ENCODE measurements at regions not wholly inside any gene's neighbourhood (a gene's known extent, or its start where the extent isn't known, plus 50 kb on each side); places are given as distances from the start of the nearest gene placed in this dataset.
"Not testable (repeated sequence)": the region's sequence is repeated elsewhere in the genome, so short reads cannot be mapped to it uniquely, and the experiment has no call there.

GRCh38 chr3:82110721-82111120 is 349.3 kb upstream of the GBE1 start:
- intact Hi-C loops (cut with micrococcal nuclease) = not testable (repeated sequence)

- intact Hi-C loops (cut with micrococcal nuclease) = no loop called here
These were observed 341.8 kb upstream of the GBE1 start for GRCh38 chr3:82103241-82103640.

DNA sequence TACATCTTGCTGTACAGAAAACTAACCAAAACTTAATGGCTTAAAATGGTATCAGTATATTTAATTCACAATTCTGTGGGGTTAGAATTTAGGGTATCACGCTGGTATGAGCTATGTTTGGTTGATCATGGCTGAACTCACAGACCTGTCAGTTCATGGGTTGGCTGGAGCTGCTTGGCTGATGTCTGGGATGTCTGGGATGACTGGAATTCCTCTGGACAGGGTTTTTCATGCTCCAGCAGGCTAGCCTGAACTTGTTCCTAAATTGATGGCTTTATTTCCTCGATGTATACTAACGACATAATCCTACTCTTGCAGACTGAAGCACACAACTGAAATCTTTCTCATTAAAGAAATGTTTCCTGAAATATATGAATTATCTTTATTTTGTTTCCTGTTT is 338.9 kb upstream of the GBE1 start:
- intact Hi-C loops (cut with micrococcal nuclease) = no loop called here

DNA sequence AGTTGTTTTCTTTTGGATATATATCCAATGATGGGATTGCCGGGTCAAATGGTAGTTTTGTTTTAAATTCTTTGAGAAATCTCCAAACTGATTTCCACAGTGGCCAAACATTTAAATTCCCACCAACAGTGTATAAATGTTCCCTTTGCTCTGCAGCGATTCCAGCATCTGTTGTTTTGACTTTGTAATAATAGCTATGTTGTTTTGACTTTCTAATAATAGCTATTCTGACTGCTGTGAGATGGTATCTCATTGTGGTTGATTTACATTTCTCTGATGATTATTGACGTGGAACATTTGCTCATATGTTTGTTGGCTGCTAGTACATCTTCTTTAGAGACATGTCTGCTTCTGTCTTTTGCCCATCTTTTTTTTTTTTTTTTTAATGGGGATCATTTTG is 332.2 kb upstream of the GBE1 start:
- intact Hi-C loops (cut with micrococcal nuclease) = no loop called here

DNA sequence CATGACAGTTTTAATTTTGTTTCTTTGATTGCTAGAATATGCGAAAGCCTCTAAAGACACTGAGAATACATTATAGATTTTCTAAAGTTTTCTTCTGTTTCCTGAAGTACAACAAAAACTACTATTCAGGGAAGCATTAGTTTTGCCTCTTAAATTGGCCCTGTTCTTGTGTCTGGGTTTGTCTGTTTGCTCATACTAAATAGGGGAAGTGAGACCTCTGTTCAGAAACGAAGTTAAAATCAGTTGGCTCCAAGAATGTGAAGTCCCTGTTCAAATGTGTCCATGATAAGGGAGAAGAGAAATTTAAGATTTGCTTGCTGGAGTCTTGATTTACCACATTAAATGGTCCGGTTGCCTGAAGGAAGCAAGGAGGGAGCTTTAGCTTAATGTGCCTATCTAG is 327.3 kb upstream of the GBE1 start:
- intact Hi-C loops (cut with micrococcal nuclease) = no loop called here

- intact Hi-C loops (cut with micrococcal nuclease) = no loop called here
These were observed 326.5 kb upstream of the GBE1 start for GRCh38 chr3:82087958-82088357.

- intact Hi-C loops (cut with micrococcal nuclease) = no loop called here
These were observed 324.5 kb upstream of the GBE1 start for GRCh38 chr3:82085851-82086475.

DNA sequence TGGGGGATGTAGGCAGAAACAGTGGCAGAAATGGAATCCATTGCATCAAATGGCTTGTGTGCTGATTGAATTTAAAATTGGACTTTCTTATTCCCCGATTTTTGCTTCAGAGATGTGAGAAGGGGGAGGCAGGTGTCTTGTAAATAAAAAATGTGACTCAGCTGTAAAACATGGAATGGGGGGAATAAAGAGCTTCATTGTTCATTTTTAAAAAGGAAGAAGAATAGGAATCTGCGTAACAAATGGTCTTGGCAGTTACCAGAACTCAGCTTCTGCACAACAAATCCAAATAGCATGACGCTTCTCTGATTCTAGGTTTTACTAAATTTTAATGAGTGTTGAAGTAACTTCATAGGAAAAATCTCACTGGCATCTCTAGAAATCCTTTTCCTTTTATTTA is 323.9 kb upstream of the GBE1 start:
- intact Hi-C loops (cut with micrococcal nuclease) = no loop called here

DNA sequence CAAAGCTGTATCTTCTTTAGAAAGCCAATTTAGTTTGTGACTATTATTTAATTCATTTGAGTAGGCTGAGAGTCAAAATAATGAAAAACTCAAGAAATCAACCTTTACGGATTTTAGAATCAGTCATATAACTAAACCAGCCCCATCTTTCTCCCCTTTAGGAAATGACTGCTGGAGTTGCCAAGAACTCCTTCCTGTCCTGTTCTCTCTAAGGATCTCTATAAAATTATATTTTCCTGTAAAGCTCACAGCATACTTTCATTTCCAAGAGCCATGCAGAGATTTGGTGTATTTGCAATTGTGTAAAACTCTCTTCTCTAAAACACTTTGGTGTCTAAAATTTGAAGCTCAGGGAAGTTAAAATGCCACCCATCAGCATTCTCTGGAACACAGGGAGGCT is 323.4 kb upstream of the GBE1 start:
- intact Hi-C loops (cut with micrococcal nuclease) = no loop called here

DNA sequence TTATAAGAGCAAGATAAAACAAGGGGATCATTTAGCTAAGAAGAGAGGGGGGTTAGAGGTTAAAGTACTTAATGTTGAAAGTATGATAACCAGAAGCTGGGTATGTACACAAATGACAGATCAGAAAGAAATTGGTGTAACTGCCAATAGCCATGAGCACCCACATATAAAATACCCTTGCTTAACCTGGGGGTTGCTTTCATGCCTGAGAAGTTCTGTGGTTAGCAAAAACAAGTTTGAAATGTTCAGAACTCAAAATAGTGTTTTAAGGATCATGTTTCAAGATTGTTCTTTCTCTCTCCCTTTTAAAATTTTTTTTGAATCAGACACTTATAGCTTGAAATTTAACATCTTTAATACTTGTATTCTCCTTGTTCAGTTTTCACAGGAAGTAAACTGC is 321.4 kb upstream of the GBE1 start:
- intact Hi-C loops (cut with micrococcal nuclease) = no loop called here

DNA sequence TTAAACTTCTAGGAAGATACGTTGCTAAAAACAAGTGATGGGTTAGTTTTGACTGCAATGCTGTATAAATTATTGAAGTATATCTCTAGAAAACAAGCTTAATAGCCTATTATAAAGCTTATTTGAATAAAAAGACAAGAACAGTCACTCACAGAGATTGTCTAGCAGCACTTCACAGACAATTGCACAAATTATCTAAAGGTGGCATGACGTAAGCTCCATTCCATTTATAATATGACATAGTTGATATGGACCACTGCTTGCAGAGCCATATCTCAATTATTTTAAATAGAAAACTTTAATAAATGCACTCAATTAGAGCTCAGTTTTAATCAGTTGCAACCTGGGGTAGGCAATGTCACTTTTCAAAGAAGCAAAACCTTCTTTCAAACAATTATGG is 319.9 kb upstream of the GBE1 start:
- intact Hi-C loops (cut with micrococcal nuclease) = no loop called here

GRCh38 chr3:82080792-82081191 is 319.3 kb upstream of the GBE1 start:
- intact Hi-C loops (cut with micrococcal nuclease) = no loop called here

DNA sequence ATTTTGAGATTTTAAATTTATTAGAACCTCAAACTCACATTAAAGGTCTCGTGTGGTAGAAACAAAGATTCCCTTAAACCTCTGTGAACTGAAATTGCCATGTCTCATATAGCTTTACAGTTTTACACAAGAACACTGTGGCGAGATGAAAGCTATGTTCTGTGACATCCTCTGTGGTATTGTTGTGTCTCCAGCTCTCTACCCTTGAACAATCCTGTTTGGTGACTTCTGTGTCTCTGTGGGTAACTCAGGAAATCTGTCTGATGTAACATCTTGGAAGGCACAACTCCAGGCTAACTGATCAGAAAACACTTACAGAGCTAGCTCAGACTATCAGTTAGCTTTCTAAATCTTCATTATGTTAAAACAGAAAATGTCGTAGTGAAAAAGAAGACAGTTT is 318.8 kb upstream of the GBE1 start:
- intact Hi-C loops (cut with micrococcal nuclease) = no loop called here

DNA sequence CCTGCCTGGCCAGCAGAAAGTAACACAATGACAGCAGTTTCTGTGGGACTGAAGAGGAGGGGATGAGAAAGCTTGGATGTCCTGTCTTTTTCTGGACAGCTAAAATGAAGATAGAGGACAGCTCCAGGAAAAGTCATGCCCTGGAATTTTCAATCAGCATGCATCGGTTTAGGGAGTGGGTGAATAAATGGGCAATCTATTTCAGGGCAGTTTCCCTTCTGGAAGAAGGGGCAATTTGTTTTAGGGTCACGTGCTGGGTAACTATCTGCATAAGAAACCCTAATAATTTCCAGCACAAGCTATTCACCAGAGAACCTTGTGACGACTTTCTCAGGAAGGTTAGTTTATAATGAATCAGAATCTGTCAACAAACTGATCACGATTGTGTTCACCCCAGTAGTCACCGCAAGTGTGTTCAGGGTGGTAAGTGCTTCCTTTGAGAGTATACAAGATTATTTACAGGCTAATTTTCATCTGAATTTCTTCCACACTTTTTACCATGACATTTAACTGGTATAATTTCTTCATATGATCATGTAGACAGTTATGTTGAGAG is 318.0 kb upstream of the GBE1 start:
- intact Hi-C loops (cut with micrococcal nuclease) = no loop called here

DNA sequence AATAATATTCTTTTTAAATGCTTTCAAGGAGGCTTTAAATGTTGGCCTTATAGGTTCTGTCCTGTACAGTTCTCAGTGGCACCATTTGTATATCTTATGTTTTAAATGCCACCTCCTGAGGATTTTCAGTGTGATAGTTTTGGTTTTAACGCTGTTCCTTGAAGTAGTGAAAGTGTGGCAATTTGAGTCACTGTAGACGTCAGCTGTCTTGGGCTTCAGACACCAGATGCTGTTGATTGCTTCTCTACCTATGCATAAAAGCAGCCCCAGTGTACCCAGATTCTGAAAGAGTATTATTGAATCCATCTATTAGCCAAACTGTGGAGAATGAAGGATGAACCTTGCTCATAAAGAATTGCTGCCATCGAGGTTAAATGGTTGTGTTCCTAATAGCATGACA is 316.8 kb upstream of the GBE1 start:
- intact Hi-C loops (cut with micrococcal nuclease) = no loop called here

DNA sequence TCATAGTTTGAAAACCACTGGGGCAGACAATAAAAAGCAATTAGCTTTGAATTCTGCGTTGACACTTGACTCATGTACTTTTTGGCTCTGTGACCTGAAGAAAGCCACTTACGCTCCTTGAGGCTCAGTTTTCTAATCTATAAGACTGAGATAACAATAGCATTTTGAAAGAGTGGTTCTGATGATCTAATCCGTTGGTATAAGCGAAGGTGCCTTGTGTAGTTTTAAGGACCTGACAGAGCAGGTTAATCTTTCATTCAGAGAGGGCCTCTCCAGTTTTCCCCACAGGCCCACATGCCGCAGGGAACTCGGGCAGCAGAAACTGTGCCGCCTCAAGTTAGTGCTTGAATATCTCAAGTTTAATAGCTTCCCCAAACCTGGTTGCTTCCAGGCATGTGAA is 306.0 kb upstream of the GBE1 start:
- intact Hi-C loops (cut with micrococcal nuclease) = no loop called here

DNA sequence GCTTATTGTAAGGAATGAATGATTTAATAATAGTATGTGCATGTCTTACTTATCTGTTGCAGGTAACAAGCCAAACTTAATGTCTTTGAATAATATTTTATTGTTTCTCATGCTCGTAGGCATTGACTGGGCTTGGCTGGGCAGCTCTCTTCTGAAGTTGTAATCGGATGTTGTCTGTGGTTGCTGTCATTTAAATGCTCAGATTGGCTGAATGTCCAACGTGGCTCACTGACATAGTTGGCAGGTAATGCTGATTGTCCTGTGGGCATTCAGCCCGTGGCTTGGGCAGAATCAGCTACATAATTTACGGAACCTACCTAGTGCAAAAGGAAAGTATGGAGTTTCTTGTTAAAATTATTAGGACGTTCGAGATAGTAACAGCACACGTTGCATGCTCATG is 297.4 kb upstream of the GBE1 start:
- intact Hi-C loops (cut with micrococcal nuclease) = no loop called here

DNA sequence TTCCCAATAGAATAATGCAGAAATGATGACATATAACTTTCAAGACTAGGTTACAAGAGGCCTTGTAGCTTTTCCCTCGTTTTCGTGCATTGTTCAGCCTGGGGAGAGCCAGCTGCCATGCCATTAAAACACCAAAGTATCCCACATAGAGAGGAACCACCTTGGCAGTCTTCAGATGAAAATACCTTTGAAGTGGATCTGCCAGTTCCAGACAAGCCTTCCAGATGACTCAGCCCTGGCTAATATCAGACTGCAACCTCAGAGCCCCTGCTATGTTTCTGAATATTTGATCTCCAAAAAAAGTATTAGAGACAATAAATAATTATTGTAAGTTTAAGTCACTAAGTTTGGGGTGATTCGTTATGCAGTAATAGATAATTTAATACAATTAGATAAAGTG is 294.3 kb upstream of the GBE1 start:
- intact Hi-C loops (cut with micrococcal nuclease) = no loop called here

GRCh38 chr3:82054849-82055248 is 293.4 kb upstream of the GBE1 start:
- intact Hi-C loops (cut with micrococcal nuclease) = no loop called here

- intact Hi-C loops (cut with micrococcal nuclease) = no loop called here
These were observed 291.8 kb upstream of the GBE1 start for GRCh38 chr3:82053236-82053635.

DNA sequence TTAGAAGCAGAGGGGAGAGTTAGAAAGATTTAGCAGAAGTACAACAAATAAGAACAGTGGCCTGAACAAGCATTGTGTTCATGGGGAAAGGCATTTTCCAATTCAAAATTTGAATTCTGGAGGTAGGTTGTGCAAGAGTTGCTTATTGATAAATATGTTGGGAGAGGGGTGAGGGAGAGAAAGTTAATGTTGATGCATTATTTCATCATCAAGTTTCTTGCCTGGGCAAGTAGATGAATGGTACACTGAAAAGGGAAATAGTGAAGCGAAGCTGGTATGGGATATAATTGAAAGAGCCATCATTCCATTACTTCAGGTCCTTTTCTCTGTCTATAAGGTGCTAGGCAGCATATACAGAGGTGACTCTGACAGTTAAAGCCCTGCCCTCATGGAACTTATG is 288.9 kb upstream of the GBE1 start:
- intact Hi-C loops (cut with micrococcal nuclease) = no loop called here

- intact Hi-C loops (cut with micrococcal nuclease) = no loop called here
These were observed 287.3 kb upstream of the GBE1 start for GRCh38 chr3:82048711-82049110.

- intact Hi-C loops (cut with micrococcal nuclease) = no loop called here
These were observed 283.7 kb upstream of the GBE1 start for GRCh38 chr3:82044930-82045705.

Measured in T-helper 2 cell treated with Interferon-gamma antibody and Interleukin-4, amounts not matched to agents 100 ng/mL and 5 ng/mL, for 36 hours (primary cell).